Gastrocnemius medialis (tissue), 4 donors: ENCODE measurements at regions not wholly inside any gene's neighbourhood (a gene's known extent, or its start where the extent isn't known, plus 50 kb on each side); places are given as distances from the start of the nearest gene placed in this dataset.

ENCODE experiments used
- CTCF ChIP-seq, 5 experiments: fragments of 450-650 bp in 3 of 5; fragments of 200-600 bp in 2 of 5; sonication (generic) in 2 of 5; IDR thresholded peaks in 4 of 5; conservative IDR thresholded peaks in 1 of 5; 1 replicate in 4 of 5; 2 replicates in 1 of 5; pipeline ENCODE4 v1.5.1; 2016 to 2019; ENCODE audit warnings: antibody characterized with exemption in 5 of 5, mild to moderate bottlenecking in 3 of 5, moderate library complexity in 3 of 5
- POLR2A ChIP-seq, 2 donors: fragments of 450-650 bp; IDR thresholded peaks; one replicate each; pipeline ENCODE4 v1.6.1; 2017; ENCODE audit warnings: antibody characterized with exemption in 2 of 2, mild to moderate bottlenecking in 2 of 2, moderate library complexity in 2 of 2

GRCh38 chr18:34358923-34359322 is 134.2 kb upstream of the NOL4 start:
- TF ChIP-seq POLR2A (IDR thresholded peaks at IDR 0.05) = no peak
- no peak for TF ChIP-seq CTCF (IDR thresholded peaks at IDR 0.05 in 4 of 5, conservative IDR thresholded peaks at IDR 0.05 in 1 of 5)
